ENCODE measurements at regions not wholly inside any gene's neighbourhood (a gene's known extent, or its start where the extent isn't known, plus 50 kb on each side); places are given as distances from the start of the nearest gene placed in this dataset.

- TF ChIP-seq CTCF (IDR thresholded peaks at IDR 0.05): no peak
- no peak for TF ChIP-seq ZFX (IDR thresholded peaks at IDR 0.05; ENCODE audit: borderline replicate concordance)
Observed at GRCh38 chr4:44120646-44121045, 328.0 kb downstream of the KCTD8 start.

Data from 22Rv1 (cell line).